ENCODE measurements at regions not wholly inside any gene's neighbourhood (a gene's known extent, or its start where the extent isn't known, plus 50 kb on each side); places are given as distances from the start of the nearest gene placed in this dataset.

DNA sequence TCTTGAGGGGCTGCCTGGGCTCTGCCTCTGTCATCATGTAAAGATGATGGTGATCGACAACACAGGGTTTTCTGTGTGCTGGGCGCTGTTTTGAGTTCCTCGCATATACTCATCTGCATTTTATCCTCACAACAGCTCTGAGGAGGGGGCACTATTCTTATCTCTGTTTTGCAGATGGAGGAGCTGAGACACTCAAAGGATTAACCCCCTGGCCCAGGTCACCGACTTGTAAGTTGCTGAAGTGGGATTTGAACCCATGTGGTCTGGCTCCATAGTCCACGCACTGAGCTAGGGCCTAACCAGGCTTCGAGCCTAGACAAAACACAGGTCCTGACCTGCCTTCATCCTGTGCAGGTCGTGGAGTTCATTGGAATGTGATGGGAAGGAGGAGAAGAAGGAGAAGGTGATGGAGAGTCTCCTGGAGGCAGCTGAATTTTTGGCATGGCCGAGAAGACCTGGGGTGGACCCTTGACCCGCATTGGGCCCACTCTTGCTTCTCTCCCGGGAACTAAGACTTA lies 140.0 kb downstream of the ASCL4 start:
- TF ChIP-seq EP300 (IDR thresholded peaks at IDR 0.05) (no peak), CTCF (IDR thresholded peaks at IDR 0.05) (no peak), POLR2A (IDR thresholded peaks at IDR 0.05) (no peak)

Data from upper lobe of left lung (tissue), 4 donors.